Esophagus squamous epithelium (tissue), 5 donors: ENCODE measurements at regions not wholly inside any gene's neighbourhood (a gene's known extent, or its start where the extent isn't known, plus 50 kb on each side); places are given as distances from the start of the nearest gene placed in this dataset.

Source experiments
- DNase-seq: peaks from one replicate; lab custom pipeline; 2025; lab: John Stamatoyannopoulos, UW
- H3K27ac ChIP-seq, 4 donors: fragments of 200-600 bp; sonication (generic); one replicate each; pipeline ENCODE4 v1.5.1; 2016 to 2019; ENCODE audit warnings: mild to moderate bottlenecking in 1 of 4
- H3K27me3 ChIP-seq, 4 donors: fragments of 200-600 bp; sonication (generic); 1 replicate in 3 of 4; 2 replicates in 1 of 4; pipeline versions ENCODE4 v1.5.1 to v1.6.0; 2017 to 2021; ENCODE audit warnings: antibody characterized with exemption in 1 of 4
- H3K36me3 ChIP-seq, 3 donors: fragments of 200-600 bp; sonication (generic); one replicate each; pipeline ENCODE4 v1.5.1; 2016 to 2019
- H3K4me1 ChIP-seq, 3 donors: fragments of 200-600 bp; sonication (generic); one replicate each; pipeline ENCODE4 v1.5.1; 2017 to 2019
- H3K4me3 ChIP-seq, 4 donors: fragments of 200-600 bp; sonication (generic); 1 replicate in 3 of 4; 2 replicates in 1 of 4; pipeline ENCODE4 v1.5.1; 2016 to 2019; ENCODE audit warnings: mild to moderate bottlenecking in 2 of 4, moderate library complexity in 1 of 4
- H3K9me3 ChIP-seq, 3 donors: fragments of 200-600 bp; sonication (generic); one replicate each; pipeline ENCODE4 v1.5.1; 2016 to 2019
- CTCF ChIP-seq, 6 experiments: fragments of 450-650 bp in 4 of 6; fragments of 200-600 bp in 2 of 6; sonication (generic) in 2 of 6; IDR thresholded peaks; one replicate each; pipeline ENCODE4 v1.5.1; 2016 to 2019; ENCODE audit warnings: antibody characterized with exemption in 6 of 6, mild to moderate bottlenecking in 4 of 6, moderate library complexity in 4 of 6
- POLR2A ChIP-seq, 4 donors: fragments of 450-650 bp; IDR thresholded peaks; one replicate each; pipeline ENCODE4 v1.6.1; 2017; ENCODE audit warnings: antibody characterized with exemption in 4 of 4, mild to moderate bottlenecking in 4 of 4, moderate library complexity in 3 of 4
- WGBS, 2 donors: methylation state at CpG; one replicate each; pipeline ENCODE4 v1.1.5; 2018; 5-methylcytosine and 5-hydroxymethylcytosine counted together
- intact Hi-C: fragments of 100-400 bp; cut with DNase I; formaldehyde crosslinking; loops from one replicate; pipeline ENCODE4 v1.15.0; 2022
- donor health status: DM: yes; HTN: yes; CAD: no.

GRCh38 chr18:78171954-78172353, 807.7 kb upstream of the SALL3 start:
- no peak overlapping the region for H3K27ac ChIP-seq
- DNase-seq: no peak
- no peaks in the 10 kb centered on the region for H3K27me3 ChIP-seq
- 73 to 79% methylated on average over 6 of the region's 6 CpGs for WGBS, 2 donors
- no peaks in the 10 kb centered on the region for H3K36me3 ChIP-seq
- no peaks in the 10 kb centered on the region for H3K4me1 ChIP-seq
- intact Hi-C loops: no loop called here
- H3K4me3 ChIP-seq: no peak overlapping the region
- H3K9me3 ChIP-seq: no peaks in the 10 kb centered on the region
- TF ChIP-seq CTCF (IDR thresholded peaks at IDR 0.05) (no peak), POLR2A (IDR thresholded peaks at IDR 0.05) (no peak)

- Histone ChIP-seq H3K4me3 (no peak overlapping the region), H3K9me3 (no peaks in the 10 kb centered on the region), H3K27ac (no peak overlapping the region), H3K36me3 (no peaks in the 10 kb centered on the region), H3K4me1 (peaks cover 0 to 7% (median 0%) of the 10 kb centered on the region in 3 donors), H3K27me3 (no peaks in the 10 kb centered on the region)
- DNase-seq: no peak
- intact Hi-C loops: no loop called here
- TF ChIP-seq CTCF (IDR thresholded peaks at IDR 0.05): no peak
- TF ChIP-seq POLR2A (IDR thresholded peaks at IDR 0.05): no peak
- WGBS, 2 donors: 79 to 97% methylated on average over 6 of the region's 14 CpGs
Observed at GRCh38 chr18:78174737-78175136, 804.9 kb upstream of the SALL3 start.

GRCh38 chr18:78178812-78179211, 800.8 kb upstream of the SALL3 start:
- H3K4me3 ChIP-seq: no peak overlapping the region
- H3K9me3 ChIP-seq: peaks cover 0 to 6% (median 5%) of the 10 kb centered on the region in 3 donors
- no peaks in the 10 kb centered on the region for H3K36me3 ChIP-seq
- intact Hi-C loops: no loop called here
- no peak for TF ChIP-seq CTCF (IDR thresholded peaks at IDR 0.05)
- TF ChIP-seq POLR2A (IDR thresholded peaks at IDR 0.05): no peak
- no peaks in the 10 kb centered on the region for H3K27me3 ChIP-seq
- H3K27ac ChIP-seq: no peak overlapping the region
- DNase-seq: no peak
- 22 to 49% methylated on average over 4 of the region's 4 CpGs for WGBS, 2 donors
- H3K4me1 ChIP-seq: peaks cover 0 to 7% (median 0%) of the 10 kb centered on the region in 3 donors

GRCh38 chr18:78180741-78181140, 798.9 kb upstream of the SALL3 start:
- TF ChIP-seq POLR2A (IDR thresholded peaks at IDR 0.05) (no peak), CTCF (IDR thresholded peaks at IDR 0.05) (no peak)
- DNase-seq: no peak

GRCh38 chr18:78183815-78184214, 795.8 kb upstream of the SALL3 start:
- Histone ChIP-seq H3K36me3 (no peaks in the 10 kb centered on the region), H3K9me3 (peaks cover 0 to 10% (median 5%) of the 10 kb centered on the region in 3 donors), H3K4me3 (no peak overlapping the region), H3K27me3 (no peaks in the 10 kb centered on the region), H3K4me1 (peaks cover 0 to 4% (median 0%) of the 10 kb centered on the region in 3 donors), H3K27ac (no peak overlapping the region)
- intact Hi-C loops: no loop called here
- DNase-seq: no peak
- TF ChIP-seq POLR2A (IDR thresholded peaks at IDR 0.05): no peak
- TF ChIP-seq CTCF (IDR thresholded peaks at IDR 0.05): no peak

More at GRCh38 chr18:78180741-78181140, 798.9 kb upstream of the SALL3 start:
- intact Hi-C loops: no loop called here
- Histone ChIP-seq H3K36me3 (no peaks in the 10 kb centered on the region), H3K27ac (no peak overlapping the region), H3K4me1 (peaks cover 0 to 7% (median 0%) of the 10 kb centered on the region in 3 donors), H3K27me3 (no peaks in the 10 kb centered on the region), H3K4me3 (no peak overlapping the region), H3K9me3 (peaks cover 0 to 10% (median 5%) of the 10 kb centered on the region in 3 donors)
- WGBS, 2 donors: 81 to 89% methylated on average over 12 of the region's 12 CpGs
